GM19099 (cell line): ENCODE measurements at regions not wholly inside any gene's neighbourhood (a gene's known extent, or its start where the extent isn't known, plus 50 kb on each side); places are given as distances from the start of the nearest gene placed in this dataset.

Experiments used
- POLR2A ChIP-seq: IDR thresholded peaks from 3 replicates; pipeline ENCODE4 v1.6.1; 2011; ENCODE audit warnings: low read depth; ENCODE audit not compliant: insufficient read length; ENCODE audit errors: extremely low read depth

GRCh38 chr7:106459397-106460072 is 174.8 kb upstream of the NAMPT start:
- no peak for TF ChIP-seq POLR2A

- TF ChIP-seq POLR2A, result no peak
Measured at GRCh38 chr7:106457678-106458077, 172.9 kb upstream of the NAMPT start.

GRCh38 chr7:106456329-106456728 is 171.5 kb upstream of the NAMPT start:
- no peak for TF ChIP-seq POLR2A

DNA sequence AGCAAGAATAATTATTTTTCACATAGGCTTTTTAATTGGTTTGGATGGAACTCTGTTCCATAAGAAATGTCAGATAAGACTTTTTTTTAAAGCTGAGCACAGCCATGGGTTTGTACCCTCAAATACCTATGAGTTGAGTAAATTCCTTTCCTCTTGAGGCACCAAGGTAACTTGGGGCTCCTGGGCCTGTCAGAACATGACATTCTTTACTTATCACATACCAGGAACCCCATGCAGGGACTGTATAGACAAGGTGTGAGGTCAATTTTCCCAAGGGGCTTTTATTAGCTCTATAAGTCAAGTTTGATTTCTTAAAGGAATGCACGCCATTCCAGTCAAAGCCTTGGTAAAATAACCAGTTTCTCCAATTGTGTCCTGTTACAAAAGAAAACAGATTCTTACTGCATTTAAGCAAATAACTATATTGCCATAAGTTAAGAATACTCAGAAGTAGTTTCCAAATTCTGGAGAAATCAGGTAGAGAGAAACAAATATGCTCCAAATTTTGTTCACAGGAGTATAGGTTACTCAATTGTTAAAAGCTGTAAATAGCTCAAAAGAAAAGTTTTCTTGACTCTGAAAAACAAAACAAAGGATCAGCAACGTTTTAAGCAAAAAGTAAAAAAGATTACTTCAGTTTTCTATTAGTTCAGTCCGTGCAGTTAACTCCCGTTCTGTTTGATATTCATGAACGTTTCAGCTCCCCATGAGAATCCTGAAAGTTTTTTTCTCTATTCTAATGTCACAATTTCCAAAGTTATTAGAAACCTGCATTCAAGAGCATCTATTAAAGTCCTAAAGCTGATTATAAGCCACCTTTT is 167.5 kb upstream of the NAMPT start:
- TF ChIP-seq POLR2A, result no peak

GRCh38 chr7:106451171-106451570 is 166.4 kb upstream of the NAMPT start:
- TF ChIP-seq POLR2A, result no peak

DNA sequence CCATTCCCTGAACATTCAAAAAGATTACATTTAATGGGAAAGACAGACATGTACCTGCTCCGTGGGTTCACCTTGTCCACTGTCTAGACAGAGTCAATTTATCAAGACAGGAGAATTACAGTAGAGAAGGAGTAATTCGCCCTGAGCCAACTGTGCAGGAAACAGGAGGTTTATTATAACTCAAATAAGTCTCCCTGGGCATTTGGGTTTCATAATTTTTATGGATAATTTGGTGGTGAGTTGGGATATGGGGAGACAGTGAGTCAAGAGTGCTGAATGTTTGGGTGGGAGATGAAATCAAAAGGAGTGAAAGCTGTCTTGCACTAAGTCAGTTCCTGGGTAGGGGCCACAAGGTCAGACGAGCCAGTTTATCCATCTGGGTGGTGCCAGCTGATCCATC is 165.9 kb upstream of the NAMPT start:
- no peak for TF ChIP-seq POLR2A

DNA sequence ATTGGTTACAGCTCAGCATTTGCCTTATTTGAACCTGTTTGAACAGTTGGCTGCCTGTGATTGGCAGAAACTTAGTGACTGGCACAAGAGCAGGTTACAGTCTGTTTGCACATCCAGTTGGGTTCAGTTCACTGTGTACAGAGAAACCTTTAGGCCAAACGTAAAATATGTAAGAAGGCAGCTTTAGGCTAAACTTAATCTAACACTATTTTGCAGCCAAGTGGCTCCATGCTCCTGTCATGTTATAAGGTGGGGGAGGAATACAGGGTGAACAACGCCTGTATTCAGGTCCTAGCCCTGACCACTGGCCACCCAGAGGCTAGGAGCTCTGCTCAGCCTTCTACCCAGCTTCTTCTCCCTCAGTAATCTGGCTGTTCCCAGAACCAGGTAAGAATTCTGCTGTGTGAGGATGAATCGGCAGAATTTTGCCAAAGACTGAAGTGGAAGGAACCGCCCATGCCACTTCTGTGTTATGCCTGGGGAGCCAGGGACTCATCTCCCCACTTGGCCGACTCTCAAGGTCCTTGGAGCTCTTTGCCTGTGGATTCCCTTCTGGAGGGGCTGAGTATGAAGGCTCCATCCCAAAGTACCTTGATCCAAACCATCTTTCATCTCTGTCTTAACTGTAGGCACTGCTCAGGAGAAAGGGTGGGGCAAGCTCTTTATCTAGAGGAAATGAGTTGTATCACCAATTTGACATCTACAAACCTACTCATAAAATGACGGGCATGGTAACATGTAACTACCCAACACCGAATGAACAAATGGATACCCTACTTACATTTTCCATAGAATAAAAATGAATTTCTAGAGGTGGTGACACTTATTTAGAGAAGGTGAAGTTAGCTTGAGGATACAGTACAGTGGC is 164.4 kb upstream of the NAMPT start:
- TF ChIP-seq POLR2A, result no peak

GRCh38 chr7:106448346-106448991 is 163.7 kb upstream of the NAMPT start:
- TF ChIP-seq POLR2A, result no peak

DNA sequence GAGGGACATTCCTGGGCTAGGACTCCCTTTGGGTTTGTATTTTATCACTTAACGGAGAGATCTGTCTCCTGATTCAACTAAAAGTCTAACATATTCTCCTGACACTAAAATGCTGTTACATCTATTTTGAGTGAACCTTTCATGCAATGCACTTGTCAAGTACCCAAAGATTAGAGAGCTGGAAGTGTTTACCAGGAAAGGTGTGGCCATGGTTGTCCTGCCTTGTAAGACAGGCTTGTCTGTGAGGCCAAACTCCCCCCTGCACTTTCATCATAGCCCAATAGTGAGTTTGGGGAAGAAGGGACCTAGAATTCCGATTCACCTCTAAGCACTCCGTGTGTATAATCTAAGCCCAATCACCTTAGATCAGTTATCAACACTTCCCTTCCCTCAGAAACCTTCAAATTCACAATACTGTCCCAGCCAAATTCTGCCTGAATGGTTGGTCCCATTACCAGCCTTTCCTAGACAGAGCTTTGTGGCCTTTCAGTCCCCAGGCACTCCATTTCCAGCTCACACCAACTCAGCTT is 162.6 kb upstream of the NAMPT start:
- no peak for TF ChIP-seq POLR2A

DNA sequence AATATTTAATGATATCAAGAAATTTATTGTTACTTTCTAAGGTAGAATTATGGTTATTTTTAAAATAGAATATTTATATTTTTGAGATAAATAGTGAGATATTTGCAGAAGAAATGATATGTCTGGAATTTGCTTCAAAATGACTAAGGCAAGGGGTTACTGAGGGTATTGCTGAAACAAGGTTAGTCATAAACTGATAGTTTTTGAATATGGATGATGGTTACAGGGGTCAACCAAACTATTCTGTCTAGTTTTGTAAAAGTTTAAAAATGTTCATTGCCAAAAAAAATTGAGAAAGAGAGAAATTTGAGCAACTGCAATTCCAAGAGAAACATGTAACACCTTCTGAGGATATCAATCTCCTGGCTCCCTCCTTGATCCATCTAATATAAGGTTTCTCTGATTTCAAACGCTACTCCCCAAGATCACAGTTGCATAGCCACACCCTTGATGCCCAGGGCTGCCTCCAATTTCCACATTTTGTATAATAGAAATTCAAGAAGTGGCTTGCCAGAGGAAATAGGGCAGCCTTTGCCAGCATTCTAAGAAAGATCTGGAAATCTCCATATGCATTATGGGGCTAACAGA is 159.4 kb upstream of the NAMPT start:
- no peak for TF ChIP-seq POLR2A

GRCh38 chr7:106443156-106443555 is 158.4 kb upstream of the NAMPT start:
- no peak for TF ChIP-seq POLR2A

DNA sequence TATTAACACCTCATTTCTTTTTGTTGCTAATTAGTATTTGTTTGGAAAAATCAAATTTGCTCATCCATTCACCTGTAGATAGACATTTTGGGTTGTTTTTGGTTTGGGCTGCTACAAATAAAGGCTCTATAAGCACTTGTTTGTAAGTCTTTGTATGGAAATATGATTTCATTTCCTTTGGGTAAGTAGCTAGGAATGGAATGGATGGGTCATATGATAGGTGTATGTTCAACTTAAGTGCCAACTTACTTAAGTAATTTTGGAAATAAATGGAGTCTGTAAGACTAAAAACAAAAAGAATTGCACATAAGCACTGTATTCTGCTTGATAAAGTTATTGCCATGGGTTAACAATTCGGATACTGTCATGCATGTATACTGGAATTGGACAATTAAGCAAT is 157.7 kb upstream of the NAMPT start:
- no peak for TF ChIP-seq POLR2A

DNA sequence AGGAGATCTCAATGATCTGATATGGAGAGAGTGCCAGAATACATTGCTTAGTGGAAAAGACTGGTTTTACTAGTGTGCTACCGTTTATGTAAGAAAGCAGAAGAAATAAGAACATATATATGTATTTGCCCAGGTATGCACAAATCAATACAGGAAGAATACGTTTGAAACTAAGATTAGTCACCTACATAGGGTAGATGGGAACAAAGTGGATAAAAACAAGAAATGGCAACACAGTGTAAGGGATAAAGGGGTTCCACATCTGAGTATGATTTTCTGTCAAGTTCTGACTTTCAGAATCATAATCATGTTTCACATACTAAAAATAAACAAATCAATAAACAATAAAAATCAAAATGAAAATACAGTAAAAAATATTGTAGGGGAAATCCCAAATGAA is 148.6 kb upstream of the NAMPT start:
- TF ChIP-seq POLR2A, result no peak
